ENCODE measurements at regions not wholly inside any gene's neighbourhood (a gene's known extent, or its start where the extent isn't known, plus 50 kb on each side); places are given as distances from the start of the nearest gene placed in this dataset.
A peak's percentile ranks its signal among the peaks of the same experiment; 100 is the strongest.

DNA sequence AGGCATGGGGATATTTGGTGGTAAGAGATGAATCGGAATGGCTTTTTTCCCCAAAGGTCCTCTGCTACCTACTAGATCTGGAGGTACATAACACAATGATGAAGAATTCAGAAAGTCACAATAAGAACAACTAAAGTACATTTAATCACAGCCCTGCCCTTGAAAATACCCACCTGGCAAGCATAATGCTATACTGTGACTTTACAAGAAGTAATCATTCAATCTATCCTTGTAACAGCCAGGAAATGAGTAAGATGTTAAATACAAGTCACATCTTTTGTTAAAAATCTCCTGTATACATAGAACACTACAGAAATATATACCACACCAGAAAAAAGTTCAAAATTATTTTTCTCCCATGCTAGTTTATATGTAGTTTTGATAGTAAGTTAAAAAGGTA lies 108.3 kb upstream of the ABCB5 start:
- WGBS, 2 donors (ENCODE audit: extremely low coverage in 2 of 2, insufficient read length in 2 of 2, insufficient replicate concordance in 1 of 2): no CpG with 5 or more reads among the region's 1 CpG

DNA sequence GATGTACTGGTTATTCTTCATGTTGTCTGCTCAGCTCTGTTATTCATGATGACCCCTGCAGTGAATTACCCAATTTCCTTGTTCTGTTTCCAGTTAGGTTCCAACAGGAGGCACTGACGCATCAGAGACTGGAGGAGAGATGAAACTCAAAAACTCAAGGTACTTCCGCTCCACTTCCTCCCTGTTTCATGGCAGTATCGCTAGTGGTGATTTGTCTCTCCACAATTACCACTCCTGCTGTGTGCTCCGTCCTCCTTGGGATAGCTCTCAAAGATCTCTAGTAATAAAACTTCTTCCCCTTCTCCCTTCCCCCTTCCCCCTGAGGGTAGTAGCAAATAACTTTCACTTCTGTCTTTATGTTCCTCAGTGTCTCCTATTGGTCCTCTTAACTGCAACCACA lies 107.4 kb upstream of the ABCB5 start:
- Histone ChIP-seq H3K9me3 (replicated peaks in 1 of 2; ENCODE audit: control insufficient read depth in 2 of 2, insufficient read depth in 1 of 2, low read depth in 1 of 2, low read length in 2 of 2) (no peaks in the 10 kb centered on the region), H3K9ac (ENCODE audit: low read depth, low read length, poor library complexity) (no peak overlapping the region), H2AK5ac (ENCODE audit: low read depth, low read length) (no peak overlapping the region), H3K27me3 (ENCODE audit: control insufficient read depth in 3 of 3, insufficient read depth in 3 of 3, low read depth in 1 of 3, low read length in 3 of 3) (no peaks in the 10 kb centered on the region), H3K4me2 (ENCODE audit: insufficient read depth, low read length, poor library complexity, severe bottlenecking) (no peak overlapping the region), H2BK12ac (ENCODE audit: low read length) (no peak overlapping the region), H3K4ac (ENCODE audit: low read length) (no peak overlapping the region), H3K36me3 (replicated peaks in 1 of 2; ENCODE audit: control insufficient read depth in 2 of 2, insufficient read depth in 2 of 2, low read length in 2 of 2) (no peaks in the 10 kb centered on the region), H4K8ac (ENCODE audit: low read depth, low read length) (no peak overlapping the region), H3K14ac (ENCODE audit: low read length) (no peak overlapping the region), H3K27ac (replicated peaks; ENCODE audit: low read length) (no peak overlapping the region), H3K79me1 (ENCODE audit: low read depth, low read length) (no peaks in the 10 kb centered on the region), H2BK15ac (ENCODE audit: low read length) (no peak overlapping the region), H2BK5ac (ENCODE audit: low read length) (no peak overlapping the region), H4K91ac (ENCODE audit: low read depth, low read length, poor library complexity) (no peak overlapping the region), H3K4me3 (ENCODE audit: low read length in 2 of 2) (no peak overlapping the region), H3K18ac (ENCODE audit: low read length) (no peak overlapping the region), H3K4me1 (ENCODE audit: control insufficient read depth in 2 of 2, insufficient read depth in 1 of 2, low read depth in 1 of 2, low read length in 2 of 2) (peaks cover 0 to 2% of the 10 kb centered on the region in 2 donors), H2BK120ac (ENCODE audit: low read depth, low read length) (no peak overlapping the region), H3K23ac (ENCODE audit: low read depth, low read length, poor library complexity) (no peak overlapping the region), H2AFZ (ENCODE audit: low read length) (peak overlapping the region; percentile 45)
- no peak for DNase-seq (ENCODE audit: low spot score)
- no CpG with 5 or more reads among the region's 4 CpGs for WGBS, 2 donors (ENCODE audit: extremely low coverage in 2 of 2, insufficient read length in 2 of 2, insufficient replicate concordance in 1 of 2)

More for the DNA sequence above, 108.3 kb upstream of the ABCB5 start:
- H3K4me3 ChIP-seq (ENCODE audit: low read length in 2 of 2): no peak overlapping the region
- no peak overlapping the region for H2BK12ac ChIP-seq (ENCODE audit: low read length)
- no peak overlapping the region for H3K9ac ChIP-seq (ENCODE audit: low read depth, low read length, poor library complexity)
- no peaks in the 10 kb centered on the region for H3K27me3 ChIP-seq (ENCODE audit: control insufficient read depth in 3 of 3, insufficient read depth in 3 of 3, low read depth in 1 of 3, low read length in 3 of 3)
- H3K79me1 ChIP-seq (ENCODE audit: low read depth, low read length): no peaks in the 10 kb centered on the region
- H2BK120ac ChIP-seq (ENCODE audit: low read depth, low read length): no peak overlapping the region
- H2BK5ac ChIP-seq (ENCODE audit: low read length): no peak overlapping the region
- H3K4me1 ChIP-seq (ENCODE audit: control insufficient read depth in 2 of 2, insufficient read depth in 1 of 2, low read depth in 1 of 2, low read length in 2 of 2): peaks cover 0 to 2% of the 10 kb centered on the region in 2 donors
- H2BK15ac ChIP-seq (ENCODE audit: low read length): no peak overlapping the region
- H3K18ac ChIP-seq (ENCODE audit: low read length): no peak overlapping the region
- no peaks in the 10 kb centered on the region for H3K36me3 ChIP-seq (replicated peaks in 1 of 2; ENCODE audit: control insufficient read depth in 2 of 2, insufficient read depth in 2 of 2, low read length in 2 of 2)
- H4K91ac ChIP-seq (ENCODE audit: low read depth, low read length, poor library complexity): no peak overlapping the region
- no peak overlapping the region for H3K14ac ChIP-seq (ENCODE audit: low read length)
- no peak overlapping the region for H3K4me2 ChIP-seq (ENCODE audit: insufficient read depth, low read length, poor library complexity, severe bottlenecking)
- H3K4ac ChIP-seq (ENCODE audit: low read length): no peak overlapping the region
- no peak overlapping the region for H2AK5ac ChIP-seq (ENCODE audit: low read depth, low read length)
- no peak overlapping the region for H4K8ac ChIP-seq (ENCODE audit: low read depth, low read length)
- no peak overlapping the region for H3K23ac ChIP-seq (ENCODE audit: low read depth, low read length, poor library complexity)
- H3K9me3 ChIP-seq (replicated peaks in 1 of 2; ENCODE audit: control insufficient read depth in 2 of 2, insufficient read depth in 1 of 2, low read depth in 1 of 2, low read length in 2 of 2): no peaks in the 10 kb centered on the region
- no peak overlapping the region for H3K27ac ChIP-seq (replicated peaks; ENCODE audit: low read length)
- no peak for DNase-seq (ENCODE audit: low spot score)
- no peak overlapping the region for H2AFZ ChIP-seq (ENCODE audit: low read length)

DNA sequence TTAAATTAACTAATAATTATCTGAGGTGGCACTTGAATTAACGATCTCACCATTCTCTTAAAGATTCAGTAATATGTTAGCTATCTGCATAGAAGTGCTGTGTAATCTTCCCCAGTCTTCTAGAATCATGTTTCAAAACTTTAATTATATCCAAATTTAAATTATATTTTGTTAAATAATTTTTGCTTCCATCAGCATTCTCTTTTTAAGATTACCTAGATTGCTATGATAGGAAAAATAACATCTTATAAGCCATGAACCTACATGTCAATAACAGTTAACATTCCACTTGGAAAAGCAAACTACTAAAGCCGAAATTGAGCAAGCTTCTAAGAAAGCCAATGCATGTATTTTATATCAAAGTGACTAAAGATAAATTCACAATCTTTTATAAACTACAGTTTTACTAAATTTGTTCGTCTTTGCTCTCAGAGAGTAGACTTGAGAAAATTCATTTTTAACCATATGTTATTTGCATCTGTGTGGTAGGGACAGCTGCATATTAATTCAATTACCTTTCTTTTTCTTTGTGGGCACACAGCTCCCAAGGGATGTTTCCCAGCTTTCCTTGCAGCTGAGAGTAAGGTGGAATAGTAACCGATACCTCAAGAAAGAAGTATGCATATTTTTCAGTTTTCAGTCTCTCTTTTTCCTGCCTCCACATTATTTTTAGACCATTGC lies 105.4 kb upstream of the ABCB5 start:
- no peak overlapping the region for H2BK120ac ChIP-seq (ENCODE audit: low read depth, low read length)
- no peak overlapping the region for H3K23ac ChIP-seq (ENCODE audit: low read depth, low read length, poor library complexity)
- peaks cover 2% of the 10 kb centered on the region in 2 donors for H3K4me1 ChIP-seq (ENCODE audit: control insufficient read depth in 2 of 2, insufficient read depth in 1 of 2, low read depth in 1 of 2, low read length in 2 of 2)
- H4K91ac ChIP-seq (ENCODE audit: low read depth, low read length, poor library complexity): no peak overlapping the region
- H3K9me3 ChIP-seq (replicated peaks in 1 of 2; ENCODE audit: control insufficient read depth in 2 of 2, insufficient read depth in 1 of 2, low read depth in 1 of 2, low read length in 2 of 2): no peaks in the 10 kb centered on the region
- no CpG with 5 or more reads among the region's 4 CpGs for WGBS, 2 donors (ENCODE audit: extremely low coverage in 2 of 2, insufficient read length in 2 of 2, insufficient replicate concordance in 1 of 2)
- H4K8ac ChIP-seq (ENCODE audit: low read depth, low read length): no peak overlapping the region
- no peak overlapping the region for H2AFZ ChIP-seq (ENCODE audit: low read length)
- H3K36me3 ChIP-seq (replicated peaks in 1 of 2; ENCODE audit: control insufficient read depth in 2 of 2, insufficient read depth in 2 of 2, low read length in 2 of 2): no peaks in the 10 kb centered on the region
- no peak overlapping the region for H2BK12ac ChIP-seq (ENCODE audit: low read length)
- H3K4ac ChIP-seq (ENCODE audit: low read length): no peak overlapping the region
- H3K9ac ChIP-seq (ENCODE audit: low read depth, low read length, poor library complexity): no peak overlapping the region
- no peaks in the 10 kb centered on the region for H3K79me1 ChIP-seq (ENCODE audit: low read depth, low read length)
- no peak overlapping the region for H3K4me3 ChIP-seq (ENCODE audit: low read length in 2 of 2)
- no peak overlapping the region for H3K27ac ChIP-seq (replicated peaks; ENCODE audit: low read length)
- H3K4me2 ChIP-seq (ENCODE audit: insufficient read depth, low read length, poor library complexity, severe bottlenecking): no peak overlapping the region
- no peak for DNase-seq (ENCODE audit: low spot score)
- no peak overlapping the region for H2AK5ac ChIP-seq (ENCODE audit: low read depth, low read length)
- no peak overlapping the region for H2BK5ac ChIP-seq (ENCODE audit: low read length)
- H3K27me3 ChIP-seq (ENCODE audit: control insufficient read depth in 3 of 3, insufficient read depth in 3 of 3, low read depth in 1 of 3, low read length in 3 of 3): no peaks in the 10 kb centered on the region
- no peak overlapping the region for H3K18ac ChIP-seq (ENCODE audit: low read length)
- no peak overlapping the region for H2BK15ac ChIP-seq (ENCODE audit: low read length)
- H3K14ac ChIP-seq (ENCODE audit: low read length): no peak overlapping the region

DNA sequence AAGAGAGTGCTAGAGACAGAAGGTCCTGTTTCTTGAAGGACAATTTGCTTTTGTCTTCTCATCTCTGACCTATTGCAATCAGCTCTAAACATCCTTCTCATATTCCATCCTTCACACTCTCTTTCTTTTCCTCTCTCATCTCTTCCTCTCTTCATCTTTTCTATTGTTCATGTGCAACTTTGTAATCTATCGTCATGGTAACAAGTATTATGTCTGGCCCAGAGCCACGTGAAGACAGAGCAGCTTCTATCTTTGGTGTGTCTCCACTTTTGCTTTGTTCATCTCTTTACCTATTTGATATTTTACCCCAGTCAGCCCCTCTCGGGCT lies 104.9 kb upstream of the ABCB5 start:
- H4K8ac ChIP-seq (ENCODE audit: low read depth, low read length): no peak overlapping the region
- no peak overlapping the region for H2AK5ac ChIP-seq (ENCODE audit: low read depth, low read length)
- peaks cover 2% of the 10 kb centered on the region in 2 donors for H3K4me1 ChIP-seq (ENCODE audit: control insufficient read depth in 2 of 2, insufficient read depth in 1 of 2, low read depth in 1 of 2, low read length in 2 of 2)
- H3K9me3 ChIP-seq (replicated peaks in 1 of 2; ENCODE audit: control insufficient read depth in 2 of 2, insufficient read depth in 1 of 2, low read depth in 1 of 2, low read length in 2 of 2): no peaks in the 10 kb centered on the region
- no peak overlapping the region for H3K18ac ChIP-seq (ENCODE audit: low read length)
- H2BK15ac ChIP-seq (ENCODE audit: low read length): no peak overlapping the region
- H2BK120ac ChIP-seq (ENCODE audit: low read depth, low read length): no peak overlapping the region
- H3K36me3 ChIP-seq (replicated peaks in 1 of 2; ENCODE audit: control insufficient read depth in 2 of 2, insufficient read depth in 2 of 2, low read length in 2 of 2): no peaks in the 10 kb centered on the region
- H2AFZ ChIP-seq (ENCODE audit: low read length): no peak overlapping the region
- H3K79me1 ChIP-seq (ENCODE audit: low read depth, low read length): no peaks in the 10 kb centered on the region
- H3K9ac ChIP-seq (ENCODE audit: low read depth, low read length, poor library complexity): no peak overlapping the region
- no peak for DNase-seq (ENCODE audit: low spot score)
- WGBS, 2 donors (ENCODE audit: extremely low coverage in 2 of 2, insufficient read length in 2 of 2, insufficient replicate concordance in 1 of 2): no CpG with 5 or more reads among the region's 3 CpGs
- H4K91ac ChIP-seq (ENCODE audit: low read depth, low read length, poor library complexity): no peak overlapping the region
- no peak overlapping the region for H3K4me2 ChIP-seq (ENCODE audit: insufficient read depth, low read length, poor library complexity, severe bottlenecking)
- no peak overlapping the region for H2BK12ac ChIP-seq (ENCODE audit: low read length)
- H2BK5ac ChIP-seq (ENCODE audit: low read length): no peak overlapping the region
- no peak overlapping the region for H3K4ac ChIP-seq (ENCODE audit: low read length)
- H3K27ac ChIP-seq (replicated peaks; ENCODE audit: low read length): no peak overlapping the region
- no peak overlapping the region for H3K4me3 ChIP-seq (ENCODE audit: low read length in 2 of 2)
- no peaks in the 10 kb centered on the region for H3K27me3 ChIP-seq (ENCODE audit: control insufficient read depth in 3 of 3, insufficient read depth in 3 of 3, low read depth in 1 of 3, low read length in 3 of 3)
- H3K14ac ChIP-seq (ENCODE audit: low read length): no peak overlapping the region
- H3K23ac ChIP-seq (ENCODE audit: low read depth, low read length, poor library complexity): no peak overlapping the region
